K562 (cell line): ENCODE measurements at regions not wholly inside any gene's neighbourhood (a gene's known extent, or its start where the extent isn't known, plus 50 kb on each side); places are given as distances from the start of the nearest gene placed in this dataset.

Experiments used
- BDP1 ChIP-seq: IDR thresholded peaks from 3 replicates; pipeline ENCODE4 v1.6.1; 2011; ENCODE audit not compliant: insufficient read length, insufficient read depth
- CHD2 ChIP-seq: IDR thresholded peaks from 2 replicates; pipeline ENCODE4 v1.6.1; 2011; ENCODE audit warnings: low read depth, low read length
- EGR1 ChIP-seq: fragments of 450-650 bp; conservative IDR thresholded peaks from 2 replicates; pipeline ENCODE4 v1.6.1; 2017; ENCODE audit warnings: mild to moderate bottlenecking
- HCFC1 ChIP-seq: IDR thresholded peaks from 2 replicates; pipeline ENCODE4 v1.6.1; 2012; ENCODE audit warnings: low read depth, low read length, improper control_type of control experiment
- LEF1 ChIP-seq: fragments of 450-650 bp; IDR thresholded peaks from 2 replicates; pipeline ENCODE4 v1.6.1; 2016; ENCODE audit warnings: mild to moderate bottlenecking
- YY1 ChIP-seq, 3 experiments: IDR thresholded peaks; 2 replicates each; pipeline ENCODE4 v1.6.1; 2011; ENCODE audit warnings: low read length in 2 of 3, mild to moderate bottlenecking in 2 of 3, moderate library complexity in 2 of 3, borderline replicate concordance in 1 of 3, control low read depth in 1 of 3, low read depth in 1 of 3; ENCODE audit not compliant: insufficient read depth in 3 of 3, insufficient replicate concordance in 2 of 3, control insufficient read depth in 1 of 3, insufficient read length in 1 of 3; ENCODE audit errors: extremely low read depth in 1 of 3
- ZC3H11A ChIP-seq: IDR thresholded peaks from 2 replicates; pipeline ENCODE4 v1.6.1; 2012; ENCODE audit warnings: low read depth, low read length, improper control_type of control experiment
- TF ChIP-seq, protein P1 (sequence below), 3 experiments: IDR thresholded peaks in 2 of 3; conservative IDR thresholded peaks in 1 of 3; 2 replicates each; pipeline ENCODE4 v1.5.1; 2011 to 2012; ENCODE audit warnings: low read length in 3 of 3, mild to moderate bottlenecking in 3 of 3, control low read depth in 2 of 3, improper control_type of control experiment in 1 of 3, inconsistent platforms in 1 of 3, low read depth in 1 of 3, mixed read lengths in 1 of 3, moderate library complexity in 1 of 3; ENCODE audit not compliant: insufficient read depth in 2 of 3
- TF ChIP-seq, protein P2 (sequence below): fragments of 250-450 bp; sonication (Bioruptor Pico); IDR thresholded peaks from 2 replicates; pipeline ENCODE4 v1.8.0; 2021; ENCODE audit warnings: borderline replicate concordance, mild to moderate bottlenecking, moderate library complexity; ENCODE audit not compliant: poor library complexity, severe bottlenecking
- TF ChIP-seq, protein P3 (sequence below), 2 experiments: fragments of 450-650 bp; formaldehyde crosslinking in 1 of 2; IDR thresholded peaks; 2 replicates each; pipeline versions ENCODE4 v1.4.0 to v1.6.1; 2014 to 2020; ENCODE audit warnings: mild to moderate bottlenecking in 2 of 2, borderline replicate concordance in 1 of 2, low read depth in 1 of 2

DNA sequence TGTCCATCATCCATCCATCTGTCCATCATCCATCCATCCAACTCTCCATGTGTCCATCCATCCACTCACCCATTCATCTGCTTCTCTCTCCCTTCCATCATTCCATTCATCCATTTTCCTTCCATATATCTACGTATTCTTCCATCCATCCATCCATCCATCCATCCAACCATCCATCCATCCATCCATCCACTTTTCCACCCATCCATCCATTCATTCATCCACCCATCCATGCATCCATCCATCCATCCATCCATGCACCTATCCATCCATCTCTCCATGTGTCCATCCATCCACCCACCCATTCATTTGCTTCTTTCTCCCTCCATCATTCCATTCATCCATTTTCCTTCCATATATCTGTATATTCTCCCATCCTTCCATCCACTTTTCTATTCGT lies 214.0 kb upstream of the RTL1 start:
- TF ChIP-seq LEF1 (no peak), BDP1 (no peak), EGR1 (no peak), ZC3H11A (no peak), CHD2 (no peak), YY1 (IDR thresholded peaks at IDR 0.05; ENCODE audit: borderline replicate concordance in 1 of 3, control insufficient read depth in 1 of 3, extremely low read depth in 1 of 3, insufficient read depth in 3 of 3, insufficient read length in 1 of 3, insufficient replicate concordance in 2 of 3, low read depth in 1 of 3, low read length in 2 of 3) (no peak), HCFC1 (no peak)
- TF ChIP-seq, protein P1, sequence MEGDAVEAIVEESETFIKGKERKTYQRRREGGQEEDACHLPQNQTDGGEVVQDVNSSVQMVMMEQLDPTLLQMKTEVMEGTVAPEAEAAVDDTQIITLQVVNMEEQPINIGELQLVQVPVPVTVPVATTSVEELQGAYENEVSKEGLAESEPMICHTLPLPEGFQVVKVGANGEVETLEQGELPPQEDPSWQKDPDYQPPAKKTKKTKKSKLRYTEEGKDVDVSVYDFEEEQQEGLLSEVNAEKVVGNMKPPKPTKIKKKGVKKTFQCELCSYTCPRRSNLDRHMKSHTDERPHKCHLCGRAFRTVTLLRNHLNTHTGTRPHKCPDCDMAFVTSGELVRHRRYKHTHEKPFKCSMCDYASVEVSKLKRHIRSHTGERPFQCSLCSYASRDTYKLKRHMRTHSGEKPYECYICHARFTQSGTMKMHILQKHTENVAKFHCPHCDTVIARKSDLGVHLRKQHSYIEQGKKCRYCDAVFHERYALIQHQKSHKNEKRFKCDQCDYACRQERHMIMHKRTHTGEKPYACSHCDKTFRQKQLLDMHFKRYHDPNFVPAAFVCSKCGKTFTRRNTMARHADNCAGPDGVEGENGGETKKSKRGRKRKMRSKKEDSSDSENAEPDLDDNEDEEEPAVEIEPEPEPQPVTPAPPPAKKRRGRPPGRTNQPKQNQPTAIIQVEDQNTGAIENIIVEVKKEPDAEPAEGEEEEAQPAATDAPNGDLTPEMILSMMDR (IDR thresholded peaks at IDR 0.05 in 2 of 3, conservative IDR thresholded peaks at IDR 0.05 in 1 of 3; ENCODE audit: insufficient read depth in 2 of 3, low read depth in 1 of 3, low read length in 3 of 3) = no peak
- TF ChIP-seq, protein P2, sequence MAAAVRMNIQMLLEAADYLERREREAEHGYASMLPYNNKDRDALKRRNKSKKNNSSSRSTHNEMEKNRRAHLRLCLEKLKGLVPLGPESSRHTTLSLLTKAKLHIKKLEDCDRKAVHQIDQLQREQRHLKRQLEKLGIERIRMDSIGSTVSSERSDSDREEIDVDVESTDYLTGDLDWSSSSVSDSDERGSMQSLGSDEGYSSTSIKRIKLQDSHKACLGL (CRISPR knock-in tag) = no peak
- TF ChIP-seq, protein P3, sequence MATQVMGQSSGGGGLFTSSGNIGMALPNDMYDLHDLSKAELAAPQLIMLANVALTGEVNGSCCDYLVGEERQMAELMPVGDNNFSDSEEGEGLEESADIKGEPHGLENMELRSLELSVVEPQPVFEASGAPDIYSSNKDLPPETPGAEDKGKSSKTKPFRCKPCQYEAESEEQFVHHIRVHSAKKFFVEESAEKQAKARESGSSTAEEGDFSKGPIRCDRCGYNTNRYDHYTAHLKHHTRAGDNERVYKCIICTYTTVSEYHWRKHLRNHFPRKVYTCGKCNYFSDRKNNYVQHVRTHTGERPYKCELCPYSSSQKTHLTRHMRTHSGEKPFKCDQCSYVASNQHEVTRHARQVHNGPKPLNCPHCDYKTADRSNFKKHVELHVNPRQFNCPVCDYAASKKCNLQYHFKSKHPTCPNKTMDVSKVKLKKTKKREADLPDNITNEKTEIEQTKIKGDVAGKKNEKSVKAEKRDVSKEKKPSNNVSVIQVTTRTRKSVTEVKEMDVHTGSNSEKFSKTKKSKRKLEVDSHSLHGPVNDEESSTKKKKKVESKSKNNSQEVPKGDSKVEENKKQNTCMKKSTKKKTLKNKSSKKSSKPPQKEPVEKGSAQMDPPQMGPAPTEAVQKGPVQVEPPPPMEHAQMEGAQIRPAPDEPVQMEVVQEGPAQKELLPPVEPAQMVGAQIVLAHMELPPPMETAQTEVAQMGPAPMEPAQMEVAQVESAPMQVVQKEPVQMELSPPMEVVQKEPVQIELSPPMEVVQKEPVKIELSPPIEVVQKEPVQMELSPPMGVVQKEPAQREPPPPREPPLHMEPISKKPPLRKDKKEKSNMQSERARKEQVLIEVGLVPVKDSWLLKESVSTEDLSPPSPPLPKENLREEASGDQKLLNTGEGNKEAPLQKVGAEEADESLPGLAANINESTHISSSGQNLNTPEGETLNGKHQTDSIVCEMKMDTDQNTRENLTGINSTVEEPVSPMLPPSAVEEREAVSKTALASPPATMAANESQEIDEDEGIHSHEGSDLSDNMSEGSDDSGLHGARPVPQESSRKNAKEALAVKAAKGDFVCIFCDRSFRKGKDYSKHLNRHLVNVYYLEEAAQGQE (IDR thresholded peaks at IDR 0.05; ENCODE audit: borderline replicate concordance) = no peak
- TF ChIP-seq, protein P3 (CRISPR knock-in tag; IDR thresholded peaks at IDR 0.05; ENCODE audit: low read depth) = no peak
